ENCODE measurements at regions not wholly inside any gene's neighbourhood (a gene's known extent, or its start where the extent isn't known, plus 50 kb on each side); places are given as distances from the start of the nearest gene placed in this dataset.
A peak's percentile ranks its signal among the peaks of the same experiment; 100 is the strongest.

- H3K4me1 ChIP-seq: peaks cover 3 to 9% (median 6%) of the 10 kb centered on the region in 4 donors
- TF ChIP-seq POLR2A (IDR thresholded peaks at IDR 0.05): no peak
- no peak for TF ChIP-seq CTCF (IDR thresholded peaks at IDR 0.05)
- no peak for TF ChIP-seq POLR2AphosphoS5 (IDR thresholded peaks at IDR 0.05)
- H3K36me3 ChIP-seq: no peaks in the 10 kb centered on the region
- H3K9me3 ChIP-seq: no peaks in the 10 kb centered on the region
- no peak overlapping the region for H3K27ac ChIP-seq
- no peak for ATAC-seq (ENCODE audit: low FRiP score in 2 of 2)
- no peak for DNase-seq
- H3K27me3 ChIP-seq: no peaks in the 10 kb centered on the region
- H3K4me3 ChIP-seq: no peak overlapping the region
Measured at GRCh38 chr3:107204121-107204520, 173.1 kb upstream of the CCDC54 start.

GRCh38 chr3:107205358-107205757, 171.9 kb upstream of the CCDC54 start:
- H3K9me3 ChIP-seq: no peaks in the 10 kb centered on the region
- no peak overlapping the region for H3K4me3 ChIP-seq
- no peaks in the 10 kb centered on the region for H3K27me3 ChIP-seq
- peaks cover 3 to 9% (median 7%) of the 10 kb centered on the region in 4 donors for H3K4me1 ChIP-seq
- DNase-seq (no peak), ATAC-seq (ENCODE audit: low FRiP score in 2 of 2) (no peak)
- 78 to 79% methylated on average over 3 of the region's 3 CpGs for WGBS, 2 donors
- no peak for TF ChIP-seq EP300 (IDR thresholded peaks at IDR 0.05)
- TF ChIP-seq POLR2AphosphoS5 (IDR thresholded peaks at IDR 0.05): no peak
- TF ChIP-seq POLR2A (IDR thresholded peaks at IDR 0.05): no peak
- TF ChIP-seq CTCF (IDR thresholded peaks at IDR 0.05): no peak
- H3K36me3 ChIP-seq: no peaks in the 10 kb centered on the region
- no peak overlapping the region for H3K27ac ChIP-seq

- Histone ChIP-seq H3K27ac (no peak overlapping the region), H3K4me3 (no peak overlapping the region), H3K9me3 (no peaks in the 10 kb centered on the region), H3K4me1 (peaks cover 3 to 9% (median 7%) of the 10 kb centered on the region in 4 donors), H3K27me3 (no peaks in the 10 kb centered on the region), H3K36me3 (no peaks in the 10 kb centered on the region)
- TF ChIP-seq CTCF (IDR thresholded peaks at IDR 0.05) (peak in 2 of 6 experiments; percentile 20 to 25), POLR2AphosphoS5 (IDR thresholded peaks at IDR 0.05) (no peak)
- no peak for DNase-seq
- 69 to 70% methylated on average over 1 of the region's 1 CpG for WGBS, 2 donors
- ATAC-seq (ENCODE audit: low FRiP score in 2 of 2): no peak
Measured at GRCh38 chr3:107206141-107206540, 171.1 kb upstream of the CCDC54 start.

- H3K27me3 ChIP-seq: no peaks in the 10 kb centered on the region
- no peak for ATAC-seq (ENCODE audit: low FRiP score in 2 of 2)
- TF ChIP-seq POLR2AphosphoS5 (IDR thresholded peaks at IDR 0.05) (no peak), EP300 (IDR thresholded peaks at IDR 0.05) (no peak), CTCF (IDR thresholded peaks at IDR 0.05) (no peak), POLR2A (IDR thresholded peaks at IDR 0.05) (no peak)
- H3K4me3 ChIP-seq: no peak overlapping the region
- H3K4me1 ChIP-seq: peaks cover 3 to 9% (median 7%) of the 10 kb centered on the region in 4 donors
- peak overlapping the region in 1 of 4 donors; percentile 53 for H3K27ac ChIP-seq
- DNase-seq: no peak
- no peaks in the 10 kb centered on the region for H3K36me3 ChIP-seq
- no peaks in the 10 kb centered on the region for H3K9me3 ChIP-seq
Measured at GRCh38 chr3:107206945-107207344, 170.3 kb upstream of the CCDC54 start.

- Histone ChIP-seq H3K27ac (peak overlapping the region in 3 of 4 donors; percentile 10 to 53 (median 36)), H3K9me3 (no peaks in the 10 kb centered on the region), H3K4me3 (no peak overlapping the region), H3K27me3 (no peaks in the 10 kb centered on the region), H3K4me1 (peaks cover 3 to 9% (median 7%) of the 10 kb centered on the region in 4 donors), H3K36me3 (no peaks in the 10 kb centered on the region)
- DNase-seq (no peak), ATAC-seq (ENCODE audit: low FRiP score in 2 of 2) (peak; percentile 57 to 95)
- TF ChIP-seq CTCF (IDR thresholded peaks at IDR 0.05): no peak
- no peak for TF ChIP-seq POLR2A (IDR thresholded peaks at IDR 0.05)
- no peak for TF ChIP-seq EP300 (IDR thresholded peaks at IDR 0.05)
- TF ChIP-seq POLR2AphosphoS5 (IDR thresholded peaks at IDR 0.05): no peak
Measured at GRCh38 chr3:107208100-107208499, 169.1 kb upstream of the CCDC54 start.

Data from upper lobe of left lung (tissue), 6 donors.